Activated B cell treated with CpG ODN at 0.5 μM for 24 hours (primary cell): ENCODE measurements at regions not wholly inside any gene's neighbourhood (a gene's known extent, or its start where the extent isn't known, plus 50 kb on each side); places are given as distances from the start of the nearest gene placed in this dataset.

Source experiments
- ATAC-seq: fragments of 200-7000 bp; cut with Tn5 transposase; one replicate; pipeline ENCODE4 v1.10.0; 2021; ENCODE audit warnings: low read depth, mild to moderate bottlenecking, moderate library complexity
- CTCF ChIA-PET: fragments of 350-600 bp; sonication (Branson Sonifier 250); formaldehyde crosslinking; loops from one replicate; lab custom pipeline; 2021; ENCODE audit warnings: antibody characterized with exemption; lab: Charles Lee
- POLR2A ChIA-PET: fragments of 350-600 bp; sonication (Branson Sonifier 250); formaldehyde crosslinking; loops from one replicate; lab custom pipeline; 2021; ENCODE audit warnings: antibody characterized with exemption; lab: Charles Lee
- DNase-seq: peaks from one replicate; pipeline ENCODE4 v3.0.0; 2022
- H3K27ac Mint-ChIP-seq: one replicate; pipeline ENCODE4 v1.8.0; 2020; ENCODE audit warnings: mixed read lengths
- H3K27me3 Mint-ChIP-seq: one replicate; pipeline ENCODE4 v1.8.0; 2021; ENCODE audit warnings: mixed read lengths
- H3K36me3 Mint-ChIP-seq: one replicate; pipeline ENCODE4 v1.8.0; 2021; ENCODE audit warnings: low read depth, mixed read lengths
- H3K4me1 Mint-ChIP-seq: one replicate; pipeline ENCODE4 v1.8.0; 2021; ENCODE audit warnings: mixed read lengths
- H3K4me3 Mint-ChIP-seq: one replicate; pipeline ENCODE4 v1.8.0; 2020; ENCODE audit warnings: mild to moderate bottlenecking, mixed read lengths
- H3K9me3 Mint-ChIP-seq: one replicate; pipeline ENCODE4 v1.8.0; 2020; ENCODE audit warnings: mixed read lengths
- CTCF ChIP-seq: fragments of 200-600 bp; IDR thresholded peaks from one replicate; pipeline ENCODE4 v1.8.0; 2022; ENCODE audit warnings: antibody characterized with exemption, mild to moderate bottlenecking
- intact Hi-C: fragments of 100-400 bp; cut with micrococcal nuclease; formaldehyde crosslinking; loops from one replicate; pipeline ENCODE4 v1.15.1; 2024

GRCh38 chr14:96617635-96618034, 115.5 kb downstream of the PAPOLA start:
- TF ChIP-seq CTCF, result no peak

GRCh38 chr14:96622926-96623325, 120.7 kb downstream of the PAPOLA start:
- ATAC-seq (no peak), DNase-seq (no peak)
- POLR2A ChIA-PET, result no interaction called here
- H3K4me1 Mint-ChIP-seq, result no peaks in the 10 kb centered on the region
- no peak overlapping the region for H3K4me3 Mint-ChIP-seq
- no peaks in the 10 kb centered on the region for H3K36me3 Mint-ChIP-seq
- peaks cover 6% of the 10 kb centered on the region for H3K27me3 Mint-ChIP-seq
- TF ChIP-seq CTCF, result no peak
- no peaks in the 10 kb centered on the region for H3K9me3 Mint-ChIP-seq
- intact Hi-C loops, result no loop called here
- H3K27ac Mint-ChIP-seq, result no peak overlapping the region
- CTCF ChIA-PET, result no interaction called here

More at GRCh38 chr14:96617635-96618034, 115.5 kb downstream of the PAPOLA start:
- DNase-seq (no peak), ATAC-seq (no peak)
- no peaks in the 10 kb centered on the region for H3K4me1 Mint-ChIP-seq
- H3K27ac Mint-ChIP-seq, result no peak overlapping the region
- no peaks in the 10 kb centered on the region for H3K9me3 Mint-ChIP-seq
- H3K36me3 Mint-ChIP-seq, result no peaks in the 10 kb centered on the region
- CTCF ChIA-PET, result no interaction called here
- no peak overlapping the region for H3K4me3 Mint-ChIP-seq
- POLR2A ChIA-PET, result no interaction called here
- intact Hi-C loops, result no loop called here
- peaks cover 6% of the 10 kb centered on the region for H3K27me3 Mint-ChIP-seq

- H3K36me3 Mint-ChIP-seq, result no peaks in the 10 kb centered on the region
- intact Hi-C loops, result no loop called here
- ChIA-PET POLR2A (no interaction called here), CTCF (no interaction called here)
- TF ChIP-seq CTCF, result no peak
- ATAC-seq (no peak), DNase-seq (no peak)
- no peak overlapping the region for H3K4me3 Mint-ChIP-seq
- H3K9me3 Mint-ChIP-seq, result no peaks in the 10 kb centered on the region
- no peaks in the 10 kb centered on the region for H3K4me1 Mint-ChIP-seq
- H3K27me3 Mint-ChIP-seq, result peaks cover 6% of the 10 kb centered on the region
- no peak overlapping the region for H3K27ac Mint-ChIP-seq
Observed at GRCh38 chr14:96623676-96624484, 121.7 kb downstream of the PAPOLA start.

GRCh38 chr14:96624661-96625425, 122.7 kb downstream of the PAPOLA start:
- POLR2A ChIA-PET, result no interaction called here
- Mint-ChIP-seq H3K27me3 (peaks cover 6% of the 10 kb centered on the region), H3K4me3 (no peak overlapping the region), H3K4me1 (no peaks in the 10 kb centered on the region), H3K9me3 (no peaks in the 10 kb centered on the region), H3K27ac (no peak overlapping the region), H3K36me3 (no peaks in the 10 kb centered on the region)
- ATAC-seq, result no peak
- no peak for DNase-seq
- TF ChIP-seq CTCF, result no peak
- intact Hi-C loops, result no loop called here
- CTCF ChIA-PET, result no interaction called here

GRCh38 chr14:96625426-96625985, 123.3 kb downstream of the PAPOLA start:
- ChIA-PET CTCF (no interaction called here), POLR2A (no interaction called here)
- DNase-seq (no peak), ATAC-seq (no peak)
- peaks cover 6% of the 10 kb centered on the region for H3K27me3 Mint-ChIP-seq
- no peak overlapping the region for H3K4me3 Mint-ChIP-seq
- H3K27ac Mint-ChIP-seq, result no peak overlapping the region
- no peaks in the 10 kb centered on the region for H3K36me3 Mint-ChIP-seq
- H3K9me3 Mint-ChIP-seq, result no peaks in the 10 kb centered on the region
- no peak for TF ChIP-seq CTCF
- intact Hi-C loops, result no loop called here
- no peaks in the 10 kb centered on the region for H3K4me1 Mint-ChIP-seq
